GM13977 (cell line): ENCODE measurements at regions not wholly inside any gene's neighbourhood (a gene's known extent, or its start where the extent isn't known, plus 50 kb on each side); places are given as distances from the start of the nearest gene placed in this dataset.

ENCODE experiments used
- DNase-seq: peaks from one replicate; pipeline ENCODE4 v3.0.0; 2012; ENCODE audit warnings: low spot score
- CTCF ChIP-seq: IDR thresholded peaks from 2 replicates; pipeline ENCODE4 v1.5.1; 2012; ENCODE audit warnings: mild to moderate bottlenecking, control low read depth; ENCODE audit not compliant: insufficient read depth; ENCODE audit errors: extremely low read depth, missing control alignments
- in situ Hi-C: fragments of 300-500 bp; cut with MboI; formaldehyde crosslinking; loops from one replicate; pipeline ENCODE4 v1.12.0; 2022; ENCODE audit warnings: low sequenced_read_pairs, low pct_unique_long_range_greater_than_20kb, mixed read lengths, inconsistent platforms; ENCODE audit not compliant: unreplicated experiment

- in situ Hi-C loops: no loop called here
- no peak for DNase-seq
- no peak for TF ChIP-seq CTCF
Observed at GRCh38 chr16:51615141-51615540, 464.1 kb upstream of the SALL1 start.

- in situ Hi-C loops: no loop called here
- no peak for DNase-seq
- no peak for TF ChIP-seq CTCF
Observed at GRCh38 chr16:51607201-51607651, 456.2 kb upstream of the SALL1 start.

- TF ChIP-seq CTCF: no peak
- in situ Hi-C loops: no loop called here
- DNase-seq: no peak
Observed at GRCh38 chr16:51596247-51596646, 445.2 kb upstream of the SALL1 start.

GRCh38 chr16:51592535-51593300 is 441.6 kb upstream of the SALL1 start:
- in situ Hi-C loops: no loop called here
- no peak for DNase-seq

GRCh38 chr16:51592001-51592501 is 441.0 kb upstream of the SALL1 start:
- DNase-seq: no peak
- in situ Hi-C loops: no loop called here
- no peak for TF ChIP-seq CTCF

More at GRCh38 chr16:51592535-51593300, 441.6 kb upstream of the SALL1 start:
- no peak for TF ChIP-seq CTCF

GRCh38 chr16:51591480-51591879 is 440.4 kb upstream of the SALL1 start:
- no peak for DNase-seq
- no peak for TF ChIP-seq CTCF
- in situ Hi-C loops: no loop called here
